Neuronal stem cell (in vitro differentiated cells): ENCODE measurements at regions not wholly inside any gene's neighbourhood (a gene's known extent, or its start where the extent isn't known, plus 50 kb on each side); places are given as distances from the start of the nearest gene placed in this dataset.

Experiments used
- DNase-seq: peaks from one replicate; pipeline ENCODE4 v3.0.0-alpha.2; 2013; ENCODE audit warnings: low spot score
- H2AFZ ChIP-seq: one replicate; pipeline ENCODE4 v1.6.1; 2013; ENCODE audit warnings: mild to moderate bottlenecking, low read length, inconsistent platforms
- H2AK5ac ChIP-seq: 2 replicates; pipeline ENCODE4 v1.6.1; 2013; ENCODE audit warnings: low read depth, mild to moderate bottlenecking, inconsistent platforms, low read length, moderate library complexity, mixed read lengths
- H2BK120ac ChIP-seq: 2 replicates; pipeline ENCODE4 v1.6.1; 2013; ENCODE audit warnings: low read depth, mild to moderate bottlenecking, inconsistent platforms, low read length, moderate library complexity, mixed read lengths
- H2BK12ac ChIP-seq: one replicate; pipeline ENCODE4 v1.6.1; 2013; ENCODE audit warnings: low read length, inconsistent platforms
- H2BK15ac ChIP-seq: 2 replicates; pipeline ENCODE4 v1.6.1; 2013; ENCODE audit warnings: mild to moderate bottlenecking, low read length, inconsistent platforms, mixed read lengths
- H2BK5ac ChIP-seq: one replicate; pipeline ENCODE4 v1.6.1; 2013; ENCODE audit warnings: inconsistent platforms, mild to moderate bottlenecking, low read length, moderate library complexity
- H3K14ac ChIP-seq: one replicate; pipeline ENCODE4 v1.6.1; 2013; ENCODE audit warnings: low read length, inconsistent platforms
- H3K18ac ChIP-seq: 2 replicates; pipeline ENCODE4 v1.6.1; 2013; ENCODE audit warnings: low read length, inconsistent platforms
- H3K23ac ChIP-seq: 2 replicates; pipeline ENCODE4 v1.6.1; 2013; ENCODE audit warnings: low read depth, mild to moderate bottlenecking, mixed read lengths, low read length, inconsistent platforms; ENCODE audit not compliant: poor library complexity
- H3K27ac ChIP-seq: replicated peaks from 3 replicates; pipeline ENCODE4 v1.5.1; 2013; ENCODE audit warnings: low read length, inconsistent platforms
- H3K27me3 ChIP-seq, 3 experiments: 2 replicates each; pipeline ENCODE4 v1.6.1; 2013; ENCODE audit warnings: low read length in 3 of 3, mild to moderate bottlenecking in 2 of 3, inconsistent platforms in 1 of 3, low read depth in 1 of 3, mixed read lengths in 1 of 3, moderate library complexity in 1 of 3; ENCODE audit not compliant: control insufficient read depth in 3 of 3, insufficient read depth in 3 of 3
- H3K36me3 ChIP-seq, 2 donors: replicated peaks in 1 of 2; 2 replicates each; pipeline ENCODE4 v1.6.1; 2013; ENCODE audit warnings: low read length in 2 of 2; ENCODE audit not compliant: control insufficient read depth in 2 of 2, insufficient read depth in 2 of 2
- H3K4ac ChIP-seq: 2 replicates; pipeline ENCODE4 v1.6.1; 2013; ENCODE audit warnings: inconsistent platforms, mild to moderate bottlenecking, low read length, moderate library complexity
- H3K4me1 ChIP-seq, 2 donors: 1 replicate in 1 of 2; 2 replicates in 1 of 2; pipeline ENCODE4 v1.6.1; 2013; ENCODE audit warnings: low read length in 2 of 2, low read depth in 1 of 2; ENCODE audit not compliant: control insufficient read depth in 2 of 2, insufficient read depth in 1 of 2
- H3K4me2 ChIP-seq: one replicate; pipeline ENCODE4 v1.6.1; 2013; ENCODE audit warnings: mild to moderate bottlenecking, low read length, inconsistent platforms; ENCODE audit not compliant: insufficient read depth, poor library complexity, severe bottlenecking
- H3K4me3 ChIP-seq, 2 donors: 2 replicates each; pipeline ENCODE4 v1.5.1; 2013; ENCODE audit warnings: low read length in 2 of 2, mild to moderate bottlenecking in 2 of 2, inconsistent platforms in 1 of 2, moderate library complexity in 1 of 2
- H3K79me1 ChIP-seq: one replicate; pipeline ENCODE4 v1.6.1; 2013; ENCODE audit warnings: low read depth, mild to moderate bottlenecking, inconsistent platforms, low read length, moderate library complexity
- H3K9ac ChIP-seq: one replicate; pipeline ENCODE4 v1.6.1; 2013; ENCODE audit warnings: mild to moderate bottlenecking, low read depth, low read length, inconsistent platforms; ENCODE audit not compliant: poor library complexity
- H3K9me3 ChIP-seq, 2 donors: replicated peaks in 1 of 2; 2 replicates each; pipeline versions ENCODE3 to v1.6.1; 2013; ENCODE audit warnings: low read length in 2 of 2, mild to moderate bottlenecking in 2 of 2, inconsistent platforms in 1 of 2, low read depth in 1 of 2, mixed read lengths in 1 of 2, moderate library complexity in 1 of 2; ENCODE audit not compliant: control insufficient read depth in 2 of 2, insufficient read depth in 1 of 2
- H4K8ac ChIP-seq: one replicate; pipeline ENCODE4 v1.6.1; 2013; ENCODE audit warnings: low read depth, mild to moderate bottlenecking, inconsistent platforms, low read length, moderate library complexity
- H4K91ac ChIP-seq: one replicate; pipeline ENCODE4 v1.6.1; 2013; ENCODE audit warnings: low read length, low read depth, mild to moderate bottlenecking, inconsistent platforms; ENCODE audit not compliant: poor library complexity
- WGBS, 2 donors: extraction: QIAGEN DNeasy Blood & Tissue Kit; methylation state at CpG; one replicate each; pipeline ENCODE4 v1.1.7; 2013; ENCODE audit warnings: missing lambda C conversion rate in 2 of 2, mixed read lengths in 1 of 2; ENCODE audit not compliant: insufficient read length in 2 of 2, insufficient replicate concordance in 1 of 2; ENCODE audit errors: extremely low coverage in 2 of 2; 5-methylcytosine and 5-hydroxymethylcytosine counted together

- no peak for DNase-seq
- Histone ChIP-seq H3K18ac (no peak overlapping the region), H3K27ac (no peak overlapping the region), H3K23ac (no peak overlapping the region), H3K4me1 (no peaks in the 10 kb centered on the region), H3K4me2 (no peak overlapping the region), H3K4me3 (no peak overlapping the region), H3K36me3 (no peaks in the 10 kb centered on the region), H2BK12ac (no peak overlapping the region), H3K14ac (no peak overlapping the region), H3K9me3 (no peaks in the 10 kb centered on the region), H2AK5ac (no peak overlapping the region), H4K91ac (no peak overlapping the region), H3K9ac (no peak overlapping the region), H3K27me3 (no peaks in the 10 kb centered on the region), H2BK15ac (no peak overlapping the region), H2AFZ (no peak overlapping the region), H2BK5ac (no peak overlapping the region), H4K8ac (no peak overlapping the region), H3K79me1 (no peaks in the 10 kb centered on the region), H2BK120ac (no peak overlapping the region), H3K4ac (no peak overlapping the region)
These were observed 650.7 kb upstream of the HS6ST1 start for GRCh38 chr2:128969374-128969773.

GRCh38 chr2:128970332-128971116, 651.9 kb upstream of the HS6ST1 start:
- no peak overlapping the region for H3K4me3 ChIP-seq
- DNase-seq = no peak

GRCh38 chr2:128973566-128973965, 654.9 kb upstream of the HS6ST1 start:
- no CpG with 5 or more reads among the region's 4 CpGs for WGBS, 2 donors
- H3K4ac ChIP-seq = no peak overlapping the region

More at GRCh38 chr2:128970332-128971116, 651.9 kb upstream of the HS6ST1 start:
- H2BK120ac ChIP-seq = no peak overlapping the region
- H3K27ac ChIP-seq = no peak overlapping the region
- H3K79me1 ChIP-seq = no peaks in the 10 kb centered on the region
- H3K18ac ChIP-seq = no peak overlapping the region
- no peak overlapping the region for H4K91ac ChIP-seq
- H2BK15ac ChIP-seq = no peak overlapping the region
- no peaks in the 10 kb centered on the region for H3K36me3 ChIP-seq
- no peak overlapping the region for H3K14ac ChIP-seq
- H2BK12ac ChIP-seq = no peak overlapping the region
- no peak overlapping the region for H3K4me2 ChIP-seq
- H4K8ac ChIP-seq = no peak overlapping the region
- H2AK5ac ChIP-seq = no peak overlapping the region
- no peaks in the 10 kb centered on the region for H3K27me3 ChIP-seq
- no peaks in the 10 kb centered on the region for H3K9me3 ChIP-seq
- H3K4me1 ChIP-seq = no peaks in the 10 kb centered on the region
- H3K9ac ChIP-seq = no peak overlapping the region
- no peak overlapping the region for H3K23ac ChIP-seq
- no CpG with 5 or more reads among the region's 10 CpGs for WGBS, 2 donors
- H3K4ac ChIP-seq = no peak overlapping the region
- no peak overlapping the region for H2AFZ ChIP-seq
- no peak overlapping the region for H2BK5ac ChIP-seq

GRCh38 chr2:128978212-128978611, 659.5 kb upstream of the HS6ST1 start:
- H2BK15ac ChIP-seq = no peak overlapping the region
- no peak overlapping the region for H3K23ac ChIP-seq
- H2BK5ac ChIP-seq = no peak overlapping the region
- H2AK5ac ChIP-seq = no peak overlapping the region
- no peak overlapping the region for H3K4me2 ChIP-seq
- WGBS, 2 donors = no CpG with 5 or more reads among the region's 5 CpGs
- peak overlapping the region; percentile 72 for H2AFZ ChIP-seq
- no peak for DNase-seq
- H3K27ac ChIP-seq = no peak overlapping the region
- no peak overlapping the region for H3K4ac ChIP-seq
- no peaks in the 10 kb centered on the region for H3K36me3 ChIP-seq
- H3K9me3 ChIP-seq = no peaks in the 10 kb centered on the region
- H3K27me3 ChIP-seq = no peaks in the 10 kb centered on the region
- no peaks in the 10 kb centered on the region for H3K79me1 ChIP-seq
- no peak overlapping the region for H3K18ac ChIP-seq
- no peak overlapping the region for H3K9ac ChIP-seq
- no peak overlapping the region for H3K14ac ChIP-seq
- H3K4me3 ChIP-seq = no peak overlapping the region
- no peak overlapping the region for H2BK120ac ChIP-seq
- H3K4me1 ChIP-seq = peaks cover 0 to 5% of the 10 kb centered on the region in 2 donors
- H4K91ac ChIP-seq = no peak overlapping the region
- H4K8ac ChIP-seq = no peak overlapping the region
- H2BK12ac ChIP-seq = no peak overlapping the region

More at GRCh38 chr2:128973566-128973965, 654.9 kb upstream of the HS6ST1 start:
- H3K27ac ChIP-seq = no peak overlapping the region
- H2BK12ac ChIP-seq = no peak overlapping the region
- no peak overlapping the region for H3K9ac ChIP-seq
- no peak overlapping the region for H2BK120ac ChIP-seq
- no peak overlapping the region for H2AK5ac ChIP-seq
- peaks cover 0 to 4% of the 10 kb centered on the region in 2 donors for H3K4me1 ChIP-seq
- H3K23ac ChIP-seq = no peak overlapping the region
- no peak overlapping the region for H3K4me3 ChIP-seq
- no peak overlapping the region for H3K4me2 ChIP-seq
- H4K8ac ChIP-seq = no peak overlapping the region
- no peak overlapping the region for H2BK5ac ChIP-seq
- no peaks in the 10 kb centered on the region for H3K27me3 ChIP-seq
- H3K14ac ChIP-seq = no peak overlapping the region
- H3K9me3 ChIP-seq = no peaks in the 10 kb centered on the region
- no peaks in the 10 kb centered on the region for H3K79me1 ChIP-seq
- no peak for DNase-seq
- no peak overlapping the region for H2BK15ac ChIP-seq
- no peak overlapping the region for H3K18ac ChIP-seq
- no peaks in the 10 kb centered on the region for H3K36me3 ChIP-seq
- no peak overlapping the region for H2AFZ ChIP-seq
- no peak overlapping the region for H4K91ac ChIP-seq
